ENCODE measurements at regions not wholly inside any gene's neighbourhood (a gene's known extent, or its start where the extent isn't known, plus 50 kb on each side); places are given as distances from the start of the nearest gene placed in this dataset.
A peak's percentile ranks its signal among the peaks of the same experiment; 100 is the strongest.

- no peak overlapping the region for H3K9ac ChIP-seq (ENCODE audit: extremely low read depth, low read length, poor library complexity, severe bottlenecking)
- Mint-ChIP-seq H3K4me1 (peaks cover 25% of the 10 kb centered on the region), H3K27ac (no peak overlapping the region), H3K4me3 (no peak overlapping the region), H3K36me3 (ENCODE audit: low read depth) (no peaks in the 10 kb centered on the region), H3K9me3 (no peaks in the 10 kb centered on the region), H3K27me3 (ENCODE audit: insufficient read depth) (peaks cover 27% of the 10 kb centered on the region)
- H3K27ac ChIP-seq (ENCODE audit: low read depth, low read length): no peak overlapping the region
- H3K9me3 ChIP-seq (ENCODE audit: control insufficient read depth, low read length): no peaks in the 10 kb centered on the region
- H3K27me3 ChIP-seq (ENCODE audit: control insufficient read depth, insufficient read depth, low read length, poor library complexity, severe bottlenecking): peaks cover 43% of the 10 kb centered on the region
- H3K36me3 ChIP-seq (ENCODE audit: control insufficient read depth, insufficient read depth, low read length): no peaks in the 10 kb centered on the region
- DNase-seq: no peak
- 90 to 94% methylated on average over 7 to 11 of the region's 11 CpGs for WGBS, 2 experiments (ENCODE audit: insufficient coverage in 1 of 2, insufficient read length in 1 of 2)
- H3K4me1 ChIP-seq (ENCODE audit: control insufficient read depth, insufficient read depth, low read length): peaks cover 12% of the 10 kb centered on the region
- no peak for TF ChIP-seq CTCF (conservative IDR thresholded peaks at IDR 0.05)
- no peak overlapping the region for H3K4me3 ChIP-seq (ENCODE audit: low read length)
These were observed 207.8 kb upstream of the FOXF1 start for GRCh38 chr16:86302421-86303109.

GRCh38 chr16:86303787-86304678, 206.3 kb upstream of the FOXF1 start:
- no peak overlapping the region for H3K27ac Mint-ChIP-seq
- no peak overlapping the region for H3K4me3 Mint-ChIP-seq
- H3K4me3 ChIP-seq (ENCODE audit: low read length): no peak overlapping the region
- H3K4me1 ChIP-seq (ENCODE audit: control insufficient read depth, insufficient read depth, low read length): no peaks in the 10 kb centered on the region
- H3K4me1 Mint-ChIP-seq: peaks cover 19% of the 10 kb centered on the region
- H3K36me3 ChIP-seq (ENCODE audit: control insufficient read depth, insufficient read depth, low read length): no peaks in the 10 kb centered on the region
- H3K9ac ChIP-seq (ENCODE audit: extremely low read depth, low read length, poor library complexity, severe bottlenecking): no peak overlapping the region
- H3K9me3 Mint-ChIP-seq: no peaks in the 10 kb centered on the region
- WGBS, 2 experiments (ENCODE audit: insufficient coverage in 1 of 2, insufficient read length in 1 of 2): 87 to 92% methylated on average over 31 to 41 of the region's 41 CpGs
- peak; percentile 56 for DNase-seq
- no peaks in the 10 kb centered on the region for H3K9me3 ChIP-seq (ENCODE audit: control insufficient read depth, low read length)
- TF ChIP-seq CTCF (conservative IDR thresholded peaks at IDR 0.05): no peak
- H3K27me3 ChIP-seq (ENCODE audit: control insufficient read depth, insufficient read depth, low read length, poor library complexity, severe bottlenecking): peaks cover 30% of the 10 kb centered on the region
- H3K27me3 Mint-ChIP-seq (ENCODE audit: insufficient read depth): peaks cover 23% of the 10 kb centered on the region
- H3K36me3 Mint-ChIP-seq (ENCODE audit: low read depth): no peaks in the 10 kb centered on the region
- no peak overlapping the region for H3K27ac ChIP-seq (ENCODE audit: low read depth, low read length)

- Histone ChIP-seq H3K36me3 (ENCODE audit: control insufficient read depth, insufficient read depth, low read length) (no peaks in the 10 kb centered on the region), H3K9ac (ENCODE audit: extremely low read depth, low read length, poor library complexity, severe bottlenecking) (no peak overlapping the region), H3K27me3 (ENCODE audit: control insufficient read depth, insufficient read depth, low read length, poor library complexity, severe bottlenecking) (peaks cover 33% of the 10 kb centered on the region), H3K4me1 (ENCODE audit: control insufficient read depth, insufficient read depth, low read length) (no peaks in the 10 kb centered on the region), H3K4me3 (ENCODE audit: low read length) (no peak overlapping the region), H3K9me3 (ENCODE audit: control insufficient read depth, low read length) (no peaks in the 10 kb centered on the region), H3K27ac (ENCODE audit: low read depth, low read length) (no peak overlapping the region)
- Mint-ChIP-seq H3K27me3 (ENCODE audit: insufficient read depth) (peaks cover 29% of the 10 kb centered on the region), H3K36me3 (ENCODE audit: low read depth) (no peaks in the 10 kb centered on the region), H3K4me1 (peaks cover 19% of the 10 kb centered on the region), H3K4me3 (no peak overlapping the region), H3K9me3 (no peaks in the 10 kb centered on the region), H3K27ac (no peak overlapping the region)
- no peak for DNase-seq
- 89 to 100% methylated on average over 1 to 2 of the region's 2 CpGs for WGBS, 2 experiments (ENCODE audit: insufficient coverage in 1 of 2, insufficient read length in 1 of 2)
- no peak for TF ChIP-seq CTCF (conservative IDR thresholded peaks at IDR 0.05)
These were observed 205.5 kb upstream of the FOXF1 start for GRCh38 chr16:86304868-86305267.

Data from endodermal cell (in vitro differentiated cells).